T-helper 17 cell (primary cell): ENCODE measurements at regions not wholly inside any gene's neighbourhood (a gene's known extent, or its start where the extent isn't known, plus 50 kb on each side); places are given as distances from the start of the nearest gene placed in this dataset.

Experiments used
- ATAC-seq: fragments of 150-1000 bp; cut with Tn5 transposase; 2 replicates; pipeline ENCODE4 v1.10.0; 2021; ENCODE audit warnings: mild to moderate bottlenecking, moderate library complexity
- DNase-seq, 3 donors: peaks; one replicate each; pipeline versions ENCODE4 v3.0.0 to v3.0.0-alpha.2; 2020 to 2021
- H3K9me3 ChIP-seq: one replicate; pipeline ENCODE4 v1.7.0; 2013; ENCODE audit warnings: low read length, mild to moderate bottlenecking; ENCODE audit not compliant: control insufficient read depth, poor library complexity, severe bottlenecking
- H3K27ac Mint-ChIP-seq: one replicate; pipeline ENCODE4 v1.8.0; 2022; ENCODE audit warnings: mild to moderate bottlenecking, moderate library complexity, mixed read lengths
- H3K27me3 Mint-ChIP-seq: one replicate; pipeline ENCODE4 v1.8.0; 2022; ENCODE audit warnings: mixed read lengths
- H3K36me3 Mint-ChIP-seq: one replicate; pipeline ENCODE4 v1.8.0; 2022; ENCODE audit warnings: low read depth, mixed read lengths
- H3K4me1 Mint-ChIP-seq: one replicate; pipeline ENCODE4 v1.8.0; 2022; ENCODE audit warnings: mild to moderate bottlenecking, mixed read lengths
- H3K4me3 Mint-ChIP-seq: one replicate; pipeline ENCODE4 v1.8.0; 2022; ENCODE audit warnings: mild to moderate bottlenecking, moderate library complexity, mixed read lengths

DNA sequence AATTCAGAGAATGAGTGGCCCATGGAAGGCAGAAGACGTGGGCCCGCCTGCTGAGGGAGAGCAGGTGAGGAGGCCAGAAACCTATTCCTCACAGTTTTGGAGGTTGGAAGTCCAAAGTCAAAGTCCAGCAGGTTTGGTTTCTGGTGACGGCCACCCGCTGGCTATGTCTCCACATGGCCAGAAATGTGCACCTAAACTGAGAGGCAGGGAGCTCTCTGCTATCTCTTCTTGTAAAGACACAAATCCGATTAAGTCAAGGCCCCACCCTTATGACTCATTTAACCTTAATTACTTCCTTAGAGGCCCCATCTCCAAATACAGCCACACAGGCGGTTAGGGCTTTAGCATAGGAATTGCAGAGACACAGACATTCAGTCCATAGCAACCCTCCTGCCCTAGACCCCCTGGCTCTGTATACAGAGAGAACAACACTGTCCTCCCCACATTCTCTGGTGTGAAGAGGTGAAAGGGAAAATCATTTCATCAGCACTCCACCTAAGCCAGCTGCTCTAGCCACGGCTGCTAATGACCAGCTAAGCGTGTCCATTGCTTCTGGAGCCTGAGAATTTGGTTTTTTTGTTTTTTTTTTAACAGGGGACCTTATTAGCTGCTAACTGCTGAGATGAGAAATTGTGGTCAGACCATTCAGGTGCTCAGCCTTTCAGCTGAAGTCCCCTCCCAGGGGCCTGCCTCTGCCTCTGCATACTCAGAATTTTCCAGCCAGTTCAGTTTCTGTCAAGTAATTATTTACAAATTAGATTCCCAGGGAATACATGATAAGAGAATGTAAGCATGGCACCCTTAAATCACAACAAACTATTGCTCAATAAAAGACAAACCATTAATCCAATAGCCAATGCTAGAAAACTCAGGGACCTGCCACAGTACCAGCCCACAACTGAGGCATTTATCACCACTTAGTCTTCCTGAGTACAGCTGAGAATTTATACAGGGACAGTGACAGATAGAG is 368.7 kb upstream of the ID2 start:
- ATAC-seq (peak; percentile 52), DNase-seq (no peak)
- peak overlapping the region; percentile 90 for H3K27ac Mint-ChIP-seq
- peak overlapping the region; percentile 67 for H3K4me3 Mint-ChIP-seq
- no peaks in the 10 kb centered on the region for H3K27me3 Mint-ChIP-seq
- H3K36me3 Mint-ChIP-seq: peaks cover 5% of the 10 kb centered on the region
- H3K4me1 Mint-ChIP-seq: peaks cover 58% of the 10 kb centered on the region
- H3K9me3 ChIP-seq: no peaks in the 10 kb centered on the region

DNA sequence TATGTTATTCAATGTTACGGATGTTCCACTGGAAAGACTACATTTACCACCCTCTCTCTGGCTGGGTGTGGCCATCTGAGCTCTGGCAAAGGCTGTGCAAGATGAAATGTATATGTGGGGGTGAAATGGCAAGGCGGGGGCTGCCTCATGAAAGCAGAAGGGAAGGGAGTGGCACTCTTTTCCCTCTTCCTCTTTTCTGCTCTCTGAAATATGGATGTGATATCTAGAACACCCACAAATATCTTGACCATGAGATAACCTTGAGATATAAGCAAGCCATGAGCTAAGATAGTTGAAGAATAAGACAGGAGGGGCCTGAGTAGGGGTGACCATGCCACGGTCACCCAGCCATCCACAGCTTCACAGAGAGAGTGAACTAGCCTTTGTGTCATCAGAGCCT is 367.8 kb upstream of the ID2 start:
- Mint-ChIP-seq H3K4me1 (peaks cover 52% of the 10 kb centered on the region), H3K27ac (peak overlapping the region; percentile 90), H3K36me3 (peaks cover 5% of the 10 kb centered on the region), H3K4me3 (no peak overlapping the region), H3K27me3 (no peaks in the 10 kb centered on the region)
- DNase-seq (no peak), ATAC-seq (no peak)
- no peaks in the 10 kb centered on the region for H3K9me3 ChIP-seq

- H3K9me3 ChIP-seq: no peaks in the 10 kb centered on the region
- peaks cover 5% of the 10 kb centered on the region for H3K36me3 Mint-ChIP-seq
- DNase-seq (no peak), ATAC-seq (peak; percentile 47)
- no peak overlapping the region for H3K27ac Mint-ChIP-seq
- H3K27me3 Mint-ChIP-seq: no peaks in the 10 kb centered on the region
- H3K4me3 Mint-ChIP-seq: no peak overlapping the region
- H3K4me1 Mint-ChIP-seq: peaks cover 40% of the 10 kb centered on the region
These were observed 366.2 kb upstream of the ID2 start for GRCh38 chr2:8315531-8316165.

GRCh38 chr2:8316356-8316755 is 365.5 kb upstream of the ID2 start:
- H3K27me3 Mint-ChIP-seq: no peaks in the 10 kb centered on the region
- H3K9me3 ChIP-seq: no peaks in the 10 kb centered on the region
- no peak overlapping the region for H3K27ac Mint-ChIP-seq
- DNase-seq: no peak
- no peak overlapping the region for H3K4me3 Mint-ChIP-seq
- ATAC-seq: no peak
- peaks cover 33% of the 10 kb centered on the region for H3K4me1 Mint-ChIP-seq
- H3K36me3 Mint-ChIP-seq: peaks cover 5% of the 10 kb centered on the region

DNA sequence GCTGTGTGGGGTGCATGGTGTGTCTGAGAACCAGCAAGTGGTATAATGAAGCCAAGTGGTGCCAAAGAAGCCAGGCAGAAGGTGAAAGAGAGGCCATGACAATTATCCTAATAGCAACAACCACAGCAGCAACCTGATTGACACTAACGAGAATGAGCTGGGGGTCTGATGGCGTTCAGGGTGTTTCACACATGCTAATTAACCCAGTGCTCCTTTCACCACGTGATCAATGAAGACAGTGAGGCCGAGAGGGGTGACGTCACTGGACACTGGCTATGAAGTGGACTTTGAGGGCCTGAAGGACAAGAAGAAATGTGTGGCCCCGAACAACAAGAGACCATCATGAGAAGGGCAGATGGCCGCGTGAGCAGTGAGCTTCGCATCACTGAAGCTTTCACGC is 364.4 kb upstream of the ID2 start:
- Mint-ChIP-seq H3K4me3 (no peak overlapping the region), H3K27ac (peak overlapping the region; percentile 71), H3K27me3 (no peaks in the 10 kb centered on the region), H3K36me3 (peaks cover 5% of the 10 kb centered on the region), H3K4me1 (peaks cover 24% of the 10 kb centered on the region)
- no peak for DNase-seq
- H3K9me3 ChIP-seq: no peaks in the 10 kb centered on the region
- ATAC-seq: no peak

- Mint-ChIP-seq H3K27ac (no peak overlapping the region), H3K27me3 (no peaks in the 10 kb centered on the region), H3K4me3 (no peak overlapping the region), H3K36me3 (peaks cover 5% of the 10 kb centered on the region), H3K4me1 (peaks cover 8% of the 10 kb centered on the region)
- no peak for ATAC-seq
- DNase-seq: no peak
- H3K9me3 ChIP-seq: no peaks in the 10 kb centered on the region
These were observed 362.6 kb upstream of the ID2 start for GRCh38 chr2:8319219-8319618.

GRCh38 chr2:8320311-8321066 is 361.4 kb upstream of the ID2 start:
- H3K9me3 ChIP-seq: no peaks in the 10 kb centered on the region
- H3K27me3 Mint-ChIP-seq: no peaks in the 10 kb centered on the region
- peaks cover 13% of the 10 kb centered on the region for H3K4me1 Mint-ChIP-seq
- ATAC-seq (no peak), DNase-seq (no peak)
- H3K27ac Mint-ChIP-seq: no peak overlapping the region
- H3K4me3 Mint-ChIP-seq: no peak overlapping the region
- peaks cover 5% of the 10 kb centered on the region for H3K36me3 Mint-ChIP-seq

GRCh38 chr2:8322634-8323033 is 359.2 kb upstream of the ID2 start:
- Mint-ChIP-seq H3K4me1 (peaks cover 11% of the 10 kb centered on the region), H3K4me3 (no peak overlapping the region), H3K27me3 (no peaks in the 10 kb centered on the region), H3K27ac (no peak overlapping the region), H3K36me3 (no peaks in the 10 kb centered on the region)
- DNase-seq (no peak), ATAC-seq (no peak)
- no peaks in the 10 kb centered on the region for H3K9me3 ChIP-seq

GRCh38 chr2:8324164-8324856 is 357.5 kb upstream of the ID2 start:
- no peak for DNase-seq

GRCh38 chr2:8324901-8325300 is 357.0 kb upstream of the ID2 start:
- DNase-seq: no peak
- no peak overlapping the region for H3K4me3 Mint-ChIP-seq
- no peak overlapping the region for H3K27ac Mint-ChIP-seq
- H3K4me1 Mint-ChIP-seq: peaks cover 25% of the 10 kb centered on the region
- H3K9me3 ChIP-seq: no peaks in the 10 kb centered on the region
- no peaks in the 10 kb centered on the region for H3K27me3 Mint-ChIP-seq
- ATAC-seq: no peak
- H3K36me3 Mint-ChIP-seq: no peaks in the 10 kb centered on the region

More at GRCh38 chr2:8324164-8324856, 357.5 kb upstream of the ID2 start:
- ATAC-seq: no peak
- Mint-ChIP-seq H3K27ac (no peak overlapping the region), H3K36me3 (no peaks in the 10 kb centered on the region), H3K4me1 (peaks cover 20% of the 10 kb centered on the region), H3K4me3 (no peak overlapping the region), H3K27me3 (no peaks in the 10 kb centered on the region)
- H3K9me3 ChIP-seq: no peaks in the 10 kb centered on the region

DNA sequence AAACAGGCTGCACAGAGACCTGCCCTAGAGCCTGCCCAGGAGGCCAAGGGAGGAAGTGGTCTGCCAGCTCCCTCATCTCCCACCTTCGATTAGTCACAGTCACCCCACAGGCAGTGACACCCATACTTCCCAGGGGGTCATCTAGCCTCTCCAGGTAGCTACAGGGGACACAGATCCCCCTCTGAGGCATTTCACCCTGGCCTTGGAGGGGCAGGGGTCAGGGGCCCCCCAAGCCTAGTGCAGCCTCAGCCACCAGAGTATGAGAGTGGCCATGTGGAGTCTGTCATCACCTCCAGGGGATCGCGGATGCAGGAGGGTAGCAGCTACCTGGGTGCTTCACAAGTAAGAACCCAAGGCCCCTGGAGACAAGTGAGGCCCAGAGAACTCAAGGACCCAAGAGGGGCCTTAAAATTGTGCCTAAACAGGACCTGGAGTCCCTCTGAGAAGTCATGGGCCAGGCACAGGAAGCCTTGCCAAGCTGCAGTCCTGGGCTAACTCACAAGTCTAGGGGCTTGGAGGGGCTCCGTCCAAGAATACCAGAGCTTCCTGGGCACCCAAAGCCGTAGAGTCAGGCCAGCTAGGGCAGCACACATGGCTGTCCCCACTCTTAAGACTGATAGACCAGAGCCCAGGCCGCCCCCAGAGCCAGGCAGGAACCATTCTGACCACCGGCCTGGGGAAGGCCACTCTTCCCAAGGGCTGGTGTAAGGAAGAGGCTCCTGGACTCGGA is 354.3 kb upstream of the ID2 start:
- Mint-ChIP-seq H3K27me3 (no peaks in the 10 kb centered on the region), H3K4me3 (no peak overlapping the region), H3K36me3 (no peaks in the 10 kb centered on the region), H3K27ac (peak overlapping the region; percentile 61), H3K4me1 (peaks cover 34% of the 10 kb centered on the region)
- no peaks in the 10 kb centered on the region for H3K9me3 ChIP-seq
- DNase-seq (no peak), ATAC-seq (no peak)

DNA sequence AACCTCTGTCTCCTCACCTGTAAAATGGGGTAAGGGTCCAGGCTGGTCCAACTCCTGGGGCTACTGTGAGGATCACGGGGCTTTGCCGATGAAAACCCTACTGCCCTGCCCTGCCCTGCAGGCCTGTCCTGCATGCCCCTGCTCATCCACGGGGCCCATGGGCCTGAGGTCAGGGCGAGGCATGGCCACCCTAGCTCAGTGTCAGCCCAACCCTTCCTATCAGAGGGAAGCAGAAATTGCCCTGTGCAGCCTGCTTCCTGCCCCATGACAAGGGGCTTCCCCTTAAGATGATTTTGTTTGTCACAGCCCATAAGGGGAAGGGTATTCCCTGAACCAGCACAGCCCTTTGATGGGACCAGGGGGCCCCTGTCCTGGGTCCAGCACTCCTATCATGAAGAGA is 353.6 kb upstream of the ID2 start:
- ATAC-seq: no peak
- no peak overlapping the region for H3K4me3 Mint-ChIP-seq
- no peaks in the 10 kb centered on the region for H3K36me3 Mint-ChIP-seq
- no peak for DNase-seq
- H3K4me1 Mint-ChIP-seq: peaks cover 34% of the 10 kb centered on the region
- H3K27ac Mint-ChIP-seq: peak overlapping the region; percentile 93
- no peaks in the 10 kb centered on the region for H3K27me3 Mint-ChIP-seq
- no peaks in the 10 kb centered on the region for H3K9me3 ChIP-seq
